ENCODE measurements at regions not wholly inside any gene's neighbourhood (a gene's known extent, or its start where the extent isn't known, plus 50 kb on each side); places are given as distances from the start of the nearest gene placed in this dataset.

- Histone ChIP-seq H3K27ac (ENCODE audit: extremely low read length, insufficient read depth, low read length) (no peak overlapping the region), H3K9ac (ENCODE audit: insufficient read depth, low read depth, low read length) (no peak overlapping the region), H3K27me3 (ENCODE audit: control insufficient read depth in 1 of 2, insufficient read depth in 2 of 2, low read length in 2 of 2) (no peaks in the 10 kb centered on the region; a peak in 1 of 5 replicates), H3K4me3 (replicated peaks in 1 of 3; ENCODE audit: insufficient read depth in 1 of 3, low read depth in 2 of 3, low read length in 3 of 3) (no peak overlapping the region), H3K79me2 (ENCODE audit: insufficient read depth, low read length) (no peaks in the 10 kb centered on the region), H2AFZ (ENCODE audit: low read length) (no peak overlapping the region), H3K4me2 (ENCODE audit: low read depth, low read length) (no peak overlapping the region), H4K20me1 (ENCODE audit: insufficient read depth, low read length) (no peaks in the 10 kb centered on the region), H3K36me3 (replicated peaks in 1 of 2; ENCODE audit: control insufficient read depth in 1 of 2, insufficient read depth in 2 of 2, low read length in 2 of 2) (no peaks in the 10 kb centered on the region), H3K4me1 (ENCODE audit: insufficient read depth, low read length) (no peaks in the 10 kb centered on the region), H3K9me3 (ENCODE audit: low read length) (peaks cover 22% of the 10 kb centered on the region; the same call in 1 of the 2 replicates)
- intact Hi-C loops (cut with micrococcal nuclease; ENCODE audit: unreplicated experiment), result no loop called here
- TF ChIP-seq ZNF446 (CRISPR knock-in tag; IDR thresholded peaks at IDR 0.05) (no peak), SOX13 (IDR thresholded peaks at IDR 0.05) (no peak), SOX13 (CRISPR knock-in tag; conservative IDR thresholded peaks at IDR 0.05 in 1 of 2, IDR thresholded peaks at IDR 0.05 in 1 of 2) (no peak), BCLAF1 (IDR thresholded peaks at IDR 0.05) (no peak), CCDC6 (CRISPR knock-in tag; IDR thresholded peaks at IDR 0.05) (no peak), NCOA5 (CRISPR knock-in tag; IDR thresholded peaks at IDR 0.05) (no peak), ZNF605 (CRISPR knock-in tag; IDR thresholded peaks at IDR 0.05) (no peak), LCORL (IDR thresholded peaks at IDR 0.05) (no peak), LCORL (CRISPR knock-in tag; IDR thresholded peaks at IDR 0.05) (no peak), ZMAT3 (CRISPR knock-in tag; conservative IDR thresholded peaks at IDR 0.05) (no peak), GLI4 (CRISPR knock-in tag; IDR thresholded peaks at IDR 0.05; ENCODE audit: borderline replicate concordance) (no peak), FOXO1 (CRISPR knock-in tag; IDR thresholded peaks at IDR 0.05) (no peak), ZNF17 (CRISPR knock-in tag; IDR thresholded peaks at IDR 0.05) (no peak), ZBTB21 (CRISPR knock-in tag; IDR thresholded peaks at IDR 0.05) (no peak), FOXA3 (CRISPR knock-in tag; IDR thresholded peaks at IDR 0.05) (no peak), HHEX (CRISPR knock-in tag; IDR thresholded peaks at IDR 0.05) (no peak), TP53 (CRISPR knock-in tag; conservative IDR thresholded peaks at IDR 0.05) (no peak), HNRNPH1 (optimal IDR thresholded peaks at IDR 0.05; ENCODE audit: low read depth, low read length) (no peak), ZKSCAN1 (IDR thresholded peaks at IDR 0.05; ENCODE audit: low read length) (no peak), YEATS4 (CRISPR knock-in tag; IDR thresholded peaks at IDR 0.05; ENCODE audit: borderline replicate concordance) (no peak), ZNF44 (CRISPR knock-in tag; IDR thresholded peaks at IDR 0.05) (no peak), ZNF234 (CRISPR knock-in tag; conservative IDR thresholded peaks at IDR 0.05) (no peak)
- no peak for ATAC-seq
- no TSS peak for BruUV-seq (replicated peaks)
- no peak for FAIRE-seq
- CTCF ChIA-PET (ENCODE audit: low intra/inter-chr PET ratio, low total read pairs), result no interaction called here
- in situ Hi-C loops (cut with HindIII; ENCODE audit: extremely low pct_ligation_motif_present, low pct_unique_long_range_greater_than_20kb), result no loop called here
- POLR2A ChIA-PET, result no interaction called here
- 0% methylated on average over 2 of the region's 2 CpGs for WGBS (ENCODE audit: low lambda C conversion rate)
- no peak for DNase-seq (ENCODE audit: low spot score)
These were observed 158.4 kb upstream of the CSNK1A1L start for GRCh38 chr13:37263871-37264270.

Data from HepG2 (cell line).